Panc1 (cell line): ENCODE measurements at regions not wholly inside any gene's neighbourhood (a gene's known extent, or its start where the extent isn't known, plus 50 kb on each side); places are given as distances from the start of the nearest gene placed in this dataset.

Source experiments
- POLR2AphosphoS5 ChIP-seq: IDR thresholded peaks from 2 replicates; pipeline ENCODE4 v1.6.1; 2012; ENCODE audit warnings: mild to moderate bottlenecking, low read depth, low read length, moderate library complexity
- TCF7L2 ChIP-seq: IDR thresholded peaks from 2 replicates; pipeline ENCODE4 v1.6.1; 2011; ENCODE audit warnings: mild to moderate bottlenecking, low read depth, low read length, inconsistent platforms
- TF ChIP-seq, protein P1 (sequence below): fragments of 450-650 bp; IDR thresholded peaks from 2 replicates; pipeline ENCODE4 v1.5.1; 2017; ENCODE audit warnings: mild to moderate bottlenecking
- TF ChIP-seq, protein P2 (sequence below), 2 experiments: IDR thresholded peaks; 2 replicates each; pipeline ENCODE4 v1.6.1; 2011 to 2012; ENCODE audit warnings: low read depth in 2 of 2, control low read depth in 1 of 2, low read length in 1 of 2, mild to moderate bottlenecking in 1 of 2, moderate library complexity in 1 of 2; ENCODE audit not compliant: insufficient read depth in 1 of 2

DNA sequence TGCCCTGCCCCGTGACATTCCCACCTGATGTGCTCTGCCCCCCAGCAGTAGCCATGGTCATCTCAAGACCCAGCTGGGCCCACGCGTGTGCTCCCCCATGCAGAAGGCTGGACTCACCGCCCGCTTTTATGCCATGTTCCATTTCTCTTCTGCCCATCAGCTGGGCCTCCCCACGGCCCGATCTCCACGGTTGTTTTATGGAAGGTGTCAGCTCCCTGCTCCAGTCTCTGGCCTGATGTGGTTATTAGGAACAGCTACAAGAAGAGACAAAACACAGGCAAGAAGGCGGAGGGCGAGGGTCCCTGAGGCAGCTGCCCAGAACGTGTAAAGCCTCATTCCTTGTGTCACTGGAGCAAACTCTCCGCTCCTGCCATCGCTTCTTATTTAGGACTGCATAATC lies 50.2 kb upstream of the DISP3 start:
- TF ChIP-seq, protein P1, sequence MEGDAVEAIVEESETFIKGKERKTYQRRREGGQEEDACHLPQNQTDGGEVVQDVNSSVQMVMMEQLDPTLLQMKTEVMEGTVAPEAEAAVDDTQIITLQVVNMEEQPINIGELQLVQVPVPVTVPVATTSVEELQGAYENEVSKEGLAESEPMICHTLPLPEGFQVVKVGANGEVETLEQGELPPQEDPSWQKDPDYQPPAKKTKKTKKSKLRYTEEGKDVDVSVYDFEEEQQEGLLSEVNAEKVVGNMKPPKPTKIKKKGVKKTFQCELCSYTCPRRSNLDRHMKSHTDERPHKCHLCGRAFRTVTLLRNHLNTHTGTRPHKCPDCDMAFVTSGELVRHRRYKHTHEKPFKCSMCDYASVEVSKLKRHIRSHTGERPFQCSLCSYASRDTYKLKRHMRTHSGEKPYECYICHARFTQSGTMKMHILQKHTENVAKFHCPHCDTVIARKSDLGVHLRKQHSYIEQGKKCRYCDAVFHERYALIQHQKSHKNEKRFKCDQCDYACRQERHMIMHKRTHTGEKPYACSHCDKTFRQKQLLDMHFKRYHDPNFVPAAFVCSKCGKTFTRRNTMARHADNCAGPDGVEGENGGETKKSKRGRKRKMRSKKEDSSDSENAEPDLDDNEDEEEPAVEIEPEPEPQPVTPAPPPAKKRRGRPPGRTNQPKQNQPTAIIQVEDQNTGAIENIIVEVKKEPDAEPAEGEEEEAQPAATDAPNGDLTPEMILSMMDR = no peak
- TF ChIP-seq, protein P2, sequence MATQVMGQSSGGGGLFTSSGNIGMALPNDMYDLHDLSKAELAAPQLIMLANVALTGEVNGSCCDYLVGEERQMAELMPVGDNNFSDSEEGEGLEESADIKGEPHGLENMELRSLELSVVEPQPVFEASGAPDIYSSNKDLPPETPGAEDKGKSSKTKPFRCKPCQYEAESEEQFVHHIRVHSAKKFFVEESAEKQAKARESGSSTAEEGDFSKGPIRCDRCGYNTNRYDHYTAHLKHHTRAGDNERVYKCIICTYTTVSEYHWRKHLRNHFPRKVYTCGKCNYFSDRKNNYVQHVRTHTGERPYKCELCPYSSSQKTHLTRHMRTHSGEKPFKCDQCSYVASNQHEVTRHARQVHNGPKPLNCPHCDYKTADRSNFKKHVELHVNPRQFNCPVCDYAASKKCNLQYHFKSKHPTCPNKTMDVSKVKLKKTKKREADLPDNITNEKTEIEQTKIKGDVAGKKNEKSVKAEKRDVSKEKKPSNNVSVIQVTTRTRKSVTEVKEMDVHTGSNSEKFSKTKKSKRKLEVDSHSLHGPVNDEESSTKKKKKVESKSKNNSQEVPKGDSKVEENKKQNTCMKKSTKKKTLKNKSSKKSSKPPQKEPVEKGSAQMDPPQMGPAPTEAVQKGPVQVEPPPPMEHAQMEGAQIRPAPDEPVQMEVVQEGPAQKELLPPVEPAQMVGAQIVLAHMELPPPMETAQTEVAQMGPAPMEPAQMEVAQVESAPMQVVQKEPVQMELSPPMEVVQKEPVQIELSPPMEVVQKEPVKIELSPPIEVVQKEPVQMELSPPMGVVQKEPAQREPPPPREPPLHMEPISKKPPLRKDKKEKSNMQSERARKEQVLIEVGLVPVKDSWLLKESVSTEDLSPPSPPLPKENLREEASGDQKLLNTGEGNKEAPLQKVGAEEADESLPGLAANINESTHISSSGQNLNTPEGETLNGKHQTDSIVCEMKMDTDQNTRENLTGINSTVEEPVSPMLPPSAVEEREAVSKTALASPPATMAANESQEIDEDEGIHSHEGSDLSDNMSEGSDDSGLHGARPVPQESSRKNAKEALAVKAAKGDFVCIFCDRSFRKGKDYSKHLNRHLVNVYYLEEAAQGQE (IDR thresholded peaks at IDR 0.05; ENCODE audit: insufficient read depth in 1 of 2, low read depth in 2 of 2, low read length in 1 of 2) = no peak
- TF ChIP-seq TCF7L2 = no peak
- no peak for TF ChIP-seq POLR2AphosphoS5
